ENCODE measurements at regions not wholly inside any gene's neighbourhood (a gene's known extent, or its start where the extent isn't known, plus 50 kb on each side); places are given as distances from the start of the nearest gene placed in this dataset.

- Histone ChIP-seq H3K9me3 (no peaks in the 10 kb centered on the region), H3K4me3 (no peak overlapping the region), H3K36me3 (no peaks in the 10 kb centered on the region), H3K27ac (no peak overlapping the region), H3K4me1 (peaks cover 41% of the 10 kb centered on the region), H3K27me3 (no peaks in the 10 kb centered on the region)
- intact Hi-C loops (cut with DNase I): loop anchor here (5.0 kb wide), 1 partner anchor 736 kb away; no protein-coding TSS in a partner anchor
- DNase-seq (ENCODE audit: extremely low spot score in 2 of 2): no peak
- no peak for TF ChIP-seq CTCF (IDR thresholded peaks at IDR 0.05)
- no peak for TF ChIP-seq POLR2AphosphoS5 (IDR thresholded peaks at IDR 0.05; ENCODE audit: insufficient read depth in 1 of 2, low read depth in 1 of 2)
- no peak for TF ChIP-seq POLR2A (IDR thresholded peaks at IDR 0.05)
Measured at GRCh38 chr20:57051096-57051495, 215.3 kb downstream of the BMP7 start.

GRCh38 chr20:57053067-57053466 lies 213.4 kb downstream of the BMP7 start:
- no peak for TF ChIP-seq POLR2A (IDR thresholded peaks at IDR 0.05)
- no peak for TF ChIP-seq POLR2AphosphoS5 (IDR thresholded peaks at IDR 0.05; ENCODE audit: insufficient read depth in 1 of 2, low read depth in 1 of 2)
- DNase-seq (ENCODE audit: extremely low spot score in 2 of 2): no peak
- H3K36me3 ChIP-seq: no peaks in the 10 kb centered on the region
- H3K4me1 ChIP-seq: peaks cover 24% of the 10 kb centered on the region
- H3K27ac ChIP-seq: no peak overlapping the region
- intact Hi-C loops (cut with DNase I): loop anchor here (5.0 kb wide), 1 partner anchor 734 kb away; no protein-coding TSS in a partner anchor
- H3K9me3 ChIP-seq: no peaks in the 10 kb centered on the region
- H3K27me3 ChIP-seq: no peaks in the 10 kb centered on the region
- no peak overlapping the region for H3K4me3 ChIP-seq

- H3K4me3 ChIP-seq: no peak overlapping the region
- H3K9me3 ChIP-seq: no peaks in the 10 kb centered on the region
- H3K27ac ChIP-seq: no peak overlapping the region
- TF ChIP-seq POLR2AphosphoS5 (IDR thresholded peaks at IDR 0.05; ENCODE audit: insufficient read depth in 1 of 2, low read depth in 1 of 2) (no peak), POLR2A (IDR thresholded peaks at IDR 0.05) (no peak), CTCF (IDR thresholded peaks at IDR 0.05) (no peak)
- H3K36me3 ChIP-seq: no peaks in the 10 kb centered on the region
- DNase-seq (ENCODE audit: extremely low spot score in 2 of 2): no peak
- peaks cover 15% of the 10 kb centered on the region for H3K4me1 ChIP-seq
- H3K27me3 ChIP-seq: no peaks in the 10 kb centered on the region
- intact Hi-C loops (cut with DNase I): loop anchor here (5.0 kb wide), 1 partner anchor 733 kb away; no protein-coding TSS in a partner anchor
Measured at GRCh38 chr20:57053793-57054552, 212.5 kb downstream of the BMP7 start.

- intact Hi-C loops (cut with DNase I): no loop called here
- H3K4me1 ChIP-seq: peaks cover 8% of the 10 kb centered on the region
- no peaks in the 10 kb centered on the region for H3K27me3 ChIP-seq
- H3K9me3 ChIP-seq: no peaks in the 10 kb centered on the region
- TF ChIP-seq POLR2A (IDR thresholded peaks at IDR 0.05): no peak
- no peak for TF ChIP-seq CTCF (IDR thresholded peaks at IDR 0.05)
- TF ChIP-seq POLR2AphosphoS5 (IDR thresholded peaks at IDR 0.05; ENCODE audit: insufficient read depth in 1 of 2, low read depth in 1 of 2): no peak
- no peak overlapping the region for H3K27ac ChIP-seq
- no peaks in the 10 kb centered on the region for H3K36me3 ChIP-seq
- no peak overlapping the region for H3K4me3 ChIP-seq
- DNase-seq (ENCODE audit: extremely low spot score in 2 of 2): no peak
Measured at GRCh38 chr20:57055345-57055744, 211.1 kb downstream of the BMP7 start.

- TF ChIP-seq POLR2AphosphoS5 (IDR thresholded peaks at IDR 0.05; ENCODE audit: insufficient read depth in 1 of 2, low read depth in 1 of 2) (no peak), POLR2A (IDR thresholded peaks at IDR 0.05) (no peak), CTCF (IDR thresholded peaks at IDR 0.05) (no peak)
- H3K9me3 ChIP-seq: no peaks in the 10 kb centered on the region
- DNase-seq (ENCODE audit: extremely low spot score in 2 of 2): no peak
- H3K27me3 ChIP-seq: no peaks in the 10 kb centered on the region
- intact Hi-C loops (cut with DNase I): no loop called here
- no peak overlapping the region for H3K27ac ChIP-seq
- peaks cover 12% of the 10 kb centered on the region for H3K4me1 ChIP-seq
- no peaks in the 10 kb centered on the region for H3K36me3 ChIP-seq
- no peak overlapping the region for H3K4me3 ChIP-seq
Measured at GRCh38 chr20:57056651-57057050, 209.8 kb downstream of the BMP7 start.

Measured in vagina (tissue), 2 donors.